K562 (cell line): ENCODE measurements at regions not wholly inside any gene's neighbourhood (a gene's known extent, or its start where the extent isn't known, plus 50 kb on each side); places are given as distances from the start of the nearest gene placed in this dataset.

Source experiments
- ATAC-seq: fragments of 200-7000 bp; cut with Tn5 transposase; 3 replicates; pipeline ENCODE4 v1.9.1; 2020; ENCODE audit warnings: moderate library complexity
- BruUV-seq: library from RNA; stranded (reverse); fragments of 400-500 nt; replicated peaks from 2 replicates; lab custom pipeline; 2021; lab: Mats Ljungman, UMichigan
- CTCF ChIA-PET: fragments of 300-600 bp; formaldehyde crosslinking; extraction: SDS; loops from one replicate; lab custom pipeline; 2021; ENCODE audit warnings: low intra/inter-chr PET ratio; lab: Yijun Ruan, JAX
- POLR2A ChIA-PET: fragments of 300-600, 350-650 bp; sonication (Branson Sonifier 250); formaldehyde crosslinking; extraction: SDS; loops from one replicate; lab custom pipeline; 2021; ENCODE audit warnings: antibody characterized with exemption, inconsistent platforms; lab: Yijun Ruan, JAX
- DNase-seq, 4 experiments: peaks; one replicate each; pipeline versions ENCODE4 v3.0.0 to v3.0.0-alpha.2; 2011 to 2018; ENCODE audit warnings: low spot score in 3 of 4, mixed read lengths in 3 of 4; ENCODE audit errors: extremely low read depth in 1 of 4
- FAIRE-seq: peaks from 2 replicates; lab custom pipeline; 2011; peaks lifted over from hg19 to GRCh38; lab: Jason Lieb, UNC
- H2AFZ ChIP-seq: 2 replicates; pipeline ENCODE4 v1.6.0; 2011; ENCODE audit warnings: low read depth, low read length, control low read depth, inconsistent platforms
- H3K27ac ChIP-seq: fragments of 200-600 bp; 3 replicates; pipeline ENCODE4 v1.8.0; 2011; ENCODE audit warnings: low read depth, mild to moderate bottlenecking, control low read depth, inconsistent platforms, low read length, moderate library complexity, mixed read lengths; ENCODE audit errors: extremely low read depth
- H3K27me3 ChIP-seq, 2 experiments: fragments of 300-600 bp in 1 of 2; 2 replicates in 1 of 2; 3 replicates in 1 of 2; pipeline versions ENCODE4 v1.6.0 to v1.8.0; 2011; ENCODE audit warnings: inconsistent platforms in 2 of 2, low read length in 2 of 2, mild to moderate bottlenecking in 1 of 2, mixed read lengths in 1 of 2, moderate library complexity in 1 of 2; ENCODE audit not compliant: control insufficient read depth in 2 of 2, insufficient read depth in 2 of 2
- H3K36me3 ChIP-seq: fragments of 300-600 bp; 3 replicates; pipeline ENCODE4 v1.8.0; 2011; ENCODE audit warnings: mild to moderate bottlenecking, low read length, inconsistent platforms; ENCODE audit not compliant: control insufficient read depth, insufficient read depth
- H3K4me1 ChIP-seq, 2 experiments: fragments of 200-600 bp in 1 of 2; replicated peaks in 1 of 2; 2 replicates in 1 of 2; 3 replicates in 1 of 2; pipeline versions ENCODE4 v1.5.1 to v1.8.0; 2011; ENCODE audit warnings: inconsistent platforms in 2 of 2, low read length in 2 of 2, mild to moderate bottlenecking in 1 of 2, mixed read lengths in 1 of 2, moderate library complexity in 1 of 2; ENCODE audit not compliant: control insufficient read depth in 2 of 2, insufficient read depth in 2 of 2
- H3K4me2 ChIP-seq: 2 replicates; pipeline ENCODE4 v1.6.1; 2011; ENCODE audit warnings: low read length, control low read depth, inconsistent platforms, mixed read lengths; ENCODE audit not compliant: insufficient read depth
- H3K4me3 ChIP-seq: fragments of 200-600 bp; sonication (generic), shearing (Covaris generic); 2 replicates; pipeline ENCODE4 v1.5.1; 2016; ENCODE audit warnings: control low read depth, inconsistent platforms
- H3K79me2 ChIP-seq: fragments of 200-600 bp; 3 replicates; pipeline ENCODE4 v1.8.0; 2011; ENCODE audit warnings: low read length, inconsistent platforms; ENCODE audit not compliant: control insufficient read depth, insufficient read depth
- H3K9ac ChIP-seq, 2 experiments: 2 replicates each; pipeline versions ENCODE4 v1.6.0 to v1.6.1; 2011; ENCODE audit warnings: low read depth in 2 of 2, low read length in 2 of 2, control low read depth in 1 of 2, inconsistent platforms in 1 of 2, mild to moderate bottlenecking in 1 of 2, mixed read lengths in 1 of 2; ENCODE audit not compliant: insufficient read depth in 1 of 2
- H3K9me1 ChIP-seq: one replicate; pipeline ENCODE4 v1.6.0; 2011; ENCODE audit warnings: inconsistent platforms, mild to moderate bottlenecking, low read length, moderate library complexity; ENCODE audit not compliant: control insufficient read depth, insufficient read depth
- H3K9me3 ChIP-seq: replicated peaks from 2 replicates; pipeline ENCODE4 v1.5.1; 2011; ENCODE audit warnings: low read depth, low read length, inconsistent platforms; ENCODE audit not compliant: control insufficient read depth, insufficient read depth
- H4K20me1 ChIP-seq: replicated peaks from 2 replicates; pipeline ENCODE4 v1.6.1; 2011; ENCODE audit warnings: low read length, inconsistent platforms, mixed read lengths; ENCODE audit not compliant: control insufficient read depth, insufficient read depth
- CREM ChIP-seq: IDR thresholded peaks from 2 replicates; pipeline ENCODE4 v1.6.1; 2014; ENCODE audit warnings: antibody characterized with exemption, low read depth
- HOXB6 ChIP-seq: fragments of 250-450 bp; sonication (Bioruptor Pico); IDR thresholded peaks from 2 replicates; pipeline ENCODE4 v1.5.1; 2022; ENCODE audit warnings: mild to moderate bottlenecking, borderline replicate concordance
- KDM4B ChIP-seq, 2 experiments: fragments of 450-650 bp in 1 of 2; sonication (generic) in 1 of 2; IDR thresholded peaks; 2 replicates each; pipeline ENCODE4 v1.6.1; 2016 to 2017; ENCODE audit warnings: borderline replicate concordance in 2 of 2, antibody characterized with exemption in 1 of 2, low read depth in 1 of 2, mild to moderate bottlenecking in 1 of 2
- KLF1 ChIP-seq: fragments of 450-650 bp; IDR thresholded peaks from 2 replicates; pipeline ENCODE4 v1.6.1; 2016; ENCODE audit warnings: missing genetic modification characterization, missing compliant biosample characterization
- RAD21 ChIP-seq, 2 experiments: fragments of 250-450 bp in 1 of 2; fragments of 450-650 bp in 1 of 2; sonication (Bioruptor Pico) in 1 of 2; formaldehyde crosslinking in 1 of 2; IDR thresholded peaks in 1 of 2; conservative IDR thresholded peaks in 1 of 2; 2 replicates each; pipeline versions ENCODE4 v1.4.0 to v1.8.0; 2020 to 2022; ENCODE audit warnings: mild to moderate bottlenecking in 2 of 2, moderate library complexity in 1 of 2
- SIX5 ChIP-seq, 2 experiments: IDR thresholded peaks; 2 replicates each; pipeline ENCODE4 v1.6.1; 2011; ENCODE audit warnings: low read length in 2 of 2, borderline replicate concordance in 1 of 2, low read depth in 1 of 2, mild to moderate bottlenecking in 1 of 2, moderate library complexity in 1 of 2; ENCODE audit not compliant: insufficient read depth in 1 of 2
- SRSF1 ChIP-seq: fragments of 200-400 bp; formaldehyde crosslinking; IDR thresholded peaks from 2 replicates; pipeline ENCODE4 v1.6.1; 2017; ENCODE audit warnings: mild to moderate bottlenecking, low read depth, low read length, moderate library complexity
- U2AF1 ChIP-seq: fragments of 200-400 bp; formaldehyde crosslinking; optimal IDR thresholded peaks from 2 replicates; pipeline ENCODE3; 2017; ENCODE audit warnings: mild to moderate bottlenecking, low read depth, low read length, moderate library complexity
- WGBS: fragments of 100-300 bp; shearing (Covaris generic); methylation state at CpG from one replicate; pipeline ENCODE4 v1.1.6; 2016; ENCODE audit warnings: low coverage, mixed read lengths; ENCODE audit not compliant: insufficient coverage; ENCODE audit errors: missing lambda C conversion rate; 5-methylcytosine and 5-hydroxymethylcytosine counted together
- in situ Hi-C: fragments of 300-500 bp; cut with MboI; formaldehyde crosslinking; loops from 4 replicates; pipeline ENCODE4 v1.15.0; 2018; ENCODE audit warnings: inconsistent platforms, mixed read lengths
- intact Hi-C: fragments of 100-400 bp; cut with micrococcal nuclease; formaldehyde crosslinking; loops from 2 replicates; pipeline ENCODE4 v1.14.2; 2022
- TF ChIP-seq, protein P1 (sequence below): fragments of 450-650 bp; IDR thresholded peaks from 2 replicates; pipeline ENCODE4 v1.6.1; 2018; ENCODE audit warnings: mild to moderate bottlenecking, low read depth; ENCODE audit not compliant: partially characterized antibody

DNA sequence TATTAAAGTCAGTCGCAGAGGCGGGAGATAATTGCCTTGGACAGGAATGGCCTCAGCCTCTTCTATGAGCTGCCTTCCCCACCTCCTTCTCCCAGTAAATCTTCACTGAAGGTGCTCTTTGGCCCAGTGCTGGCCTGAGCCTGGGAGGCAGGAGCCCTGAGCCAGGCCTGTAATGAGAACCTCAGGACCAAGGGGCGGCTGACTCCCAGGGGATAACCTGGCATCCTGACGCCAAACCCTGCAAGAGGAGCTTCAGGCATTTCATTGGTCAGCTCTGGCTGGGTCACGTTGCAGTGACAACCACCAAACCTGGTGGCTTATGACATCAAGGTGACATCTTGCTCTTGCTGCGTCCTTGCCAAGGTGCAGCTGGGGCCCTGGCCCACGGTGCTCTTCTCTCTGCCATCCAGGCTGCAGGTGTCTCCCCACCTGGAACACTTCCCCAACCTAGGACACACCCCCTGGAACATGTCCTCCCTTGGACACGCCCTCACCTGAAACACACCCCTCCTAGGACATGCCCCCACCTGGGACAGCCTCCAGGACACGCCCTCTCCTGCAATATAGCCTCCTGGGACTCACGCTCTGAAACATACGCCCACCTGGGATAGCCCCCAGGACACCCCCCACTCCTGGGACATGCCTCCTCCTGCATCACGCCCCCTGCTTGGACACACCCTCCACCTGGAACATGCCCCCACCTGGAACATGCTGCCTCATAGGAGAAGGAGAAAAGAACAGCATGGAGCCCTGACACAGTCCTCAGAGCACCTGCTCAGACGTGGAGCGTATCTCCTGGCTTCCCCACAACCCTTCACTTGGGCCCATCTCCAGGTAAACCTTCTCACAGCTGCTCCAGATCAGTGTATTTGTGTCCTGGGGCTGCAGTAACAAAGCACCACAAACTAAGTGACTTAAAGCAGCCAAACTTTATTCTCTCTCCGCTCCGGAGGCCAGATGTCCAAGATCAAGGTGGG, 333.6 kb downstream of the NPHP4 start:
- H3K27ac ChIP-seq: no peak overlapping the region
- H3K9me3 ChIP-seq: no peaks in the 10 kb centered on the region
- BruUV-seq: no TSS peak
- no peak; the same call in 2 of the 3 replicates for ATAC-seq
- FAIRE-seq: no peak
- no peak overlapping the region for H3K4me3 ChIP-seq
- no peak overlapping the region for H3K9ac ChIP-seq
- H3K9me1 ChIP-seq: no peaks in the 10 kb centered on the region
- ChIA-PET POLR2A (interaction anchor here (0.6 to 0.7 kb wide), 2 partner anchors 93 to 540 kb away, joined by 3 read pairs; no protein-coding TSS in a partner anchor), CTCF (no interaction called here)
- in situ Hi-C loops: no loop called here
- H4K20me1 ChIP-seq: no peaks in the 10 kb centered on the region; the same call in 1 of the 2 replicates
- WGBS: 1% methylated on average over 16 of the region's 16 CpGs
- DNase-seq: no peak
- peaks cover 0 to 6% of the 10 kb centered on the region in 2 experiments; a peak in 1 of 5 replicates for H3K27me3 ChIP-seq
- no peak overlapping the region for H3K4me2 ChIP-seq
- TF ChIP-seq RAD21 (CRISPR knock-in tag; conservative IDR thresholded peaks at IDR 0.05 in 1 of 2, IDR thresholded peaks at IDR 0.05 in 1 of 2) (no peak), CREM (no peak), KDM4B (IDR thresholded peaks at IDR 0.05; ENCODE audit: borderline replicate concordance in 2 of 2, low read depth in 1 of 2) (no peak), U2AF1 (no peak), KLF1 (tag) (no peak), SIX5 (IDR thresholded peaks at IDR 0.05; ENCODE audit: borderline replicate concordance in 1 of 2, insufficient read depth in 1 of 2, low read depth in 1 of 2, low read length in 2 of 2) (no peak), SRSF1 (no peak), HOXB6 (CRISPR knock-in tag) (no peak)
- TF ChIP-seq, protein P1, sequence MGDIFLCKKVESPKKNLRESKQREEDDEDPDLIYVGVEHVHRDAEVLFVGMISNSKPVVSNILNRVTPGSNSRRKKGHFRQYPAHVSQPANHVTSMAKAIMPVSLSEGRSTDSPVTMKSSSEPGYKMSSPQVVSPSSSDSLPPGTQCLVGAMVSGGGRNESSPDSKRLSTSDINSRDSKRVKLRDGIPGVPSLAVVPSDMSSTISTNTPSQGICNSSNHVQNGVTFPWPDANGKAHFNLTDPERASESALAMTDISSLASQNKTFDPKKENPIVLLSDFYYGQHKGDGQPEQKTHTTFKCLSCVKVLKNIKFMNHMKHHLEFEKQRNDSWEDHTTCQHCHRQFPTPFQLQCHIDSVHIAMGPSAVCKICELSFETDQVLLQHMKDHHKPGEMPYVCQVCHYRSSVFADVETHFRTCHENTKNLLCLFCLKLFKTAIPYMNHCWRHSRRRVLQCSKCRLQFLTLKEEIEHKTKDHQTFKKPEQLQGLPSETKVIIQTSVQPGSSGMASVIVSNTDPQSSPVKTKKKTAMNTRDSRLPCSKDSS: no peak
- no peaks in the 10 kb centered on the region for H3K36me3 ChIP-seq
- intact Hi-C loops: no loop called here
- no peaks in the 10 kb centered on the region for H3K4me1 ChIP-seq
- no peaks in the 10 kb centered on the region for H3K79me2 ChIP-seq
- H2AFZ ChIP-seq: no peak overlapping the region
